ENCODE measurements at regions not wholly inside any gene's neighbourhood (a gene's known extent, or its start where the extent isn't known, plus 50 kb on each side); places are given as distances from the start of the nearest gene placed in this dataset.
"Not testable (repeated sequence)": the region's sequence is repeated elsewhere in the genome, so short reads cannot be mapped to it uniquely, and the experiment has no call there.

DNA sequence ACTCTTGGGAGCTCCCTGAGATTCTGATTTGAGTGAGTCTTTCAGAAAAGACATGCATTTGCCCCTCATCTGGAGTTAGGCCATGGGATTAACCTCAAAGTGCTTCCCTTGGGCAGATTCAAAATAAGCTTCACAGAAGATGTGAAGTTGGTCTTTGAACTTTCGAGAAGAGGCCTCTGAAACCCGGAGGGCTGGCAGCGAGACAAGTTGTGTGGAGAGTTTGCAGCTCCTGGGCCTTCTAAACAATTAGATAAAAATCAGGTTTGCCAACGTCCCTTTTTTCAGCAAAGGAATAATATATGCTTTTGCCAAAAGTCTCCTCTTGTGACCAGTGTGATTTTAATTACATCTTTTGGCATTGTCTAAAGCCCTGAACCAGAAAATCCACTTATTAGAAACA is 489.7 kb downstream of the SOX11 start:
- no peak overlapping the region for H3K4me3 Mint-ChIP-seq
- POLR2A ChIA-PET = no interaction called here
- intact Hi-C loops (cut with micrococcal nuclease) = no loop called here
- no peaks in the 10 kb centered on the region for H3K4me1 Mint-ChIP-seq
- H3K9me3 Mint-ChIP-seq = no peaks in the 10 kb centered on the region
- DNase-seq (no peak), ATAC-seq (ENCODE audit: low read depth) (no peak)
- CTCF ChIA-PET = no interaction called here
- TF ChIP-seq, protein P1, sequence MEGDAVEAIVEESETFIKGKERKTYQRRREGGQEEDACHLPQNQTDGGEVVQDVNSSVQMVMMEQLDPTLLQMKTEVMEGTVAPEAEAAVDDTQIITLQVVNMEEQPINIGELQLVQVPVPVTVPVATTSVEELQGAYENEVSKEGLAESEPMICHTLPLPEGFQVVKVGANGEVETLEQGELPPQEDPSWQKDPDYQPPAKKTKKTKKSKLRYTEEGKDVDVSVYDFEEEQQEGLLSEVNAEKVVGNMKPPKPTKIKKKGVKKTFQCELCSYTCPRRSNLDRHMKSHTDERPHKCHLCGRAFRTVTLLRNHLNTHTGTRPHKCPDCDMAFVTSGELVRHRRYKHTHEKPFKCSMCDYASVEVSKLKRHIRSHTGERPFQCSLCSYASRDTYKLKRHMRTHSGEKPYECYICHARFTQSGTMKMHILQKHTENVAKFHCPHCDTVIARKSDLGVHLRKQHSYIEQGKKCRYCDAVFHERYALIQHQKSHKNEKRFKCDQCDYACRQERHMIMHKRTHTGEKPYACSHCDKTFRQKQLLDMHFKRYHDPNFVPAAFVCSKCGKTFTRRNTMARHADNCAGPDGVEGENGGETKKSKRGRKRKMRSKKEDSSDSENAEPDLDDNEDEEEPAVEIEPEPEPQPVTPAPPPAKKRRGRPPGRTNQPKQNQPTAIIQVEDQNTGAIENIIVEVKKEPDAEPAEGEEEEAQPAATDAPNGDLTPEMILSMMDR (IDR thresholded peaks at IDR 0.05) = no peak
- H3K36me3 Mint-ChIP-seq (ENCODE audit: low read depth) = no peaks in the 10 kb centered on the region
- H3K27ac Mint-ChIP-seq = no peak overlapping the region
- no peaks in the 10 kb centered on the region for H3K27me3 Mint-ChIP-seq

DNA sequence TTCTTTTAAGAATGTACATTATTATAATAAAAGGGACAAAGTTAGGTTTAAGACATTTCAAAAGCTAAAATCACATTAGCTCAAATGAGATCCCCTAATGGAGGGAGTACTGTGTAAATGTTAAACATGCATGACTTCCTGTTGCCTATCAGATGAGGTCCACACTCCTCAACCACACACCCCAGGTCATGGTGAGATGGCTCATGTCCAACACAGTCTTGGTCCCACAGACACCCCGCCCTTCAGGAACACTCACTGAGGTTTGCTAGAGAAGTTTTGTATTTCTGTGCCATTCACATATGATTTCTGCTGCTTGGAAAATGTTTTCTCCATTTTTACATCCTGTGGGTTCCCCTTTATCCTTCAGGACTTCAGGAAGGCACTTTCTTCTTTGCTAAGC is 491.0 kb downstream of the SOX11 start:
- intact Hi-C loops (cut with micrococcal nuclease) = no loop called here
- ChIA-PET POLR2A (no interaction called here), CTCF (no interaction called here)
- DNase-seq (no peak), ATAC-seq (ENCODE audit: low read depth) (no peak)
- Mint-ChIP-seq H3K27me3 (no peaks in the 10 kb centered on the region), H3K36me3 (ENCODE audit: low read depth) (no peaks in the 10 kb centered on the region), H3K9me3 (no peaks in the 10 kb centered on the region), H3K4me3 (no peak overlapping the region), H3K4me1 (no peaks in the 10 kb centered on the region), H3K27ac (no peak overlapping the region)
- TF ChIP-seq, protein P1 (IDR thresholded peaks at IDR 0.05) = no peak

DNA sequence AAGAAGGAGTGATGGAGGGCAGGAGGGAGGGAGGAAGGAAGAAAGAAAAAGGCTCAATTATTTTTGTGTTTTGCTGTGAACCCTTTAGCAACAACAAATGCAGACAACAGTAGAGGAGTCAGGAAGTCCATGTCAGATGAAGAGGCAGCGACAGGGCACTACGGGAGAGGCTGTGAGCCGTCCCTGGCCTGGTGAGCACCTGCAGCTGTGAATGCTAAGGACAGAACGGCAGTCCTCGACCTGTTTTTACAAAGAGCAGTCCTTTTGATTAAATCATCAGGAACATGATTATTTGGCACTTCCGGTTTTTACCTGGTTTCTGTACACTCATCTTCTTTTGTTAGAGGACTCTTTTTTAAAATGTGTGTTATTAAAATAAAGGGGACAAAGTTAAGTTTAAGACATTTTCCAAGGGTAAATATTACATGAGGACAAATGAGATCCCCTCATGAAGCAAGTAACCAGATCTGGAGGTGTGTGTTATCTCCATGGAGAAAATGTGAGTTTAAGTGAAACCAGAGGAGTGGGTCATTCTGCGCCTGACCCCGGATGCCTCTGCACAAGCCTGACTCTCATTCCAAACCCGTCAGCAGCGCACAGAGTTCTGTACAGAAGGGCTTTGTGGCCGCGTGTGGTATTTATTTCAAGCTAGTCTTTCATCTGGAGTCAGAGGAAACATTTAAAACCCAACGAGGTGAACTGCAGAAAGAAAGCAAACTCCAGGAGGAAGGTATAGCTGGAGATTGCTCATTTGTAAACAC is 492.5 kb downstream of the SOX11 start:
- no peak overlapping the region for H3K4me3 Mint-ChIP-seq
- H3K36me3 Mint-ChIP-seq (ENCODE audit: low read depth) = no peaks in the 10 kb centered on the region
- ChIA-PET CTCF (no interaction called here), POLR2A (no interaction called here)
- H3K27ac Mint-ChIP-seq = no peak overlapping the region
- H3K4me1 Mint-ChIP-seq = no peaks in the 10 kb centered on the region
- H3K27me3 Mint-ChIP-seq = no peaks in the 10 kb centered on the region
- no peak for DNase-seq
- TF ChIP-seq, protein P1 (IDR thresholded peaks at IDR 0.05) = no peak
- no peaks in the 10 kb centered on the region for H3K9me3 Mint-ChIP-seq
- ATAC-seq (ENCODE audit: low read depth) = no peak
- intact Hi-C loops (cut with micrococcal nuclease) = no loop called here

DNA sequence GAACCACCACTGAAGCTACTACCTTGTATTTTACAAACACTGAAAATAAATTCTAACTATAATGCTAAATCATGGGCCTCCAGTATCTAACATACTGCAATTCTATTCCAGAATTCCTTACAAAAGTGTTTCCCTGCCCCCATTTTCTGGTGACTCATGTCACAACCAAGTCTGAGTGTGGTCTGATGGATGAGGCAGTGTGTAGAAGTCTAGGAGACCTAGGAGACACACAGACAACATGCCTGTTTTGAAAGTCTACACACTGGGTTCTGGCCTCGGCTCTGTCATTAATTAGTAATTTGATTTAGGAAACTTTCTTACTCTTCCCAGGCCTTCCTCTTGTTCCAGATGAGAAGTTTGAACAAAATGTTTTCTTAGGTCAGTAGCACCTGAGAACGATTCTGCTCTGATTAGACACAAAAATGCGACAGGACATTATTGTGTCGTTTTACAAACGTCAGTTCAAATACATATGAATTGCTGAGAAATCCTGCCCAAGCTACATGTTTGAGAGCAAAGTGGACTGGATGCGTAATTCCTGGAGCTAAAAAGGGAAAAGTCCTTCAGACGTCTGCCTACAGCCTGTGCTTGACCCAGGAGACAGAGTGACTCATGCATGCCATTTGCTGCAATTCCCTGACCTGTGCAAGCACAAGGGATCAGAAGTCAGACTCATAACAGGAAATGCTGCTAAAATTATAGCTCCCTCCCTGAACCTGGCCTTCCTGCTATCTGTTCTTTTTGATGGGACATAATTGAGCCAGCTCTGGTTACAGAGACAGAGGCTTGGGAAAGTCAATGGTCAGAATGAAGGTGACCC is 494.4 kb downstream of the SOX11 start:
- intact Hi-C loops (cut with micrococcal nuclease) = no loop called here
- TF ChIP-seq, protein P1 (IDR thresholded peaks at IDR 0.05) = no peak
- Mint-ChIP-seq H3K27me3 (no peaks in the 10 kb centered on the region), H3K4me1 (no peaks in the 10 kb centered on the region), H3K9me3 (no peaks in the 10 kb centered on the region), H3K4me3 (no peak overlapping the region), H3K36me3 (ENCODE audit: low read depth) (no peaks in the 10 kb centered on the region), H3K27ac (no peak overlapping the region)
- ChIA-PET POLR2A (no interaction called here), CTCF (no interaction called here)
- ATAC-seq (ENCODE audit: low read depth) (no peak), DNase-seq (no peak)

DNA sequence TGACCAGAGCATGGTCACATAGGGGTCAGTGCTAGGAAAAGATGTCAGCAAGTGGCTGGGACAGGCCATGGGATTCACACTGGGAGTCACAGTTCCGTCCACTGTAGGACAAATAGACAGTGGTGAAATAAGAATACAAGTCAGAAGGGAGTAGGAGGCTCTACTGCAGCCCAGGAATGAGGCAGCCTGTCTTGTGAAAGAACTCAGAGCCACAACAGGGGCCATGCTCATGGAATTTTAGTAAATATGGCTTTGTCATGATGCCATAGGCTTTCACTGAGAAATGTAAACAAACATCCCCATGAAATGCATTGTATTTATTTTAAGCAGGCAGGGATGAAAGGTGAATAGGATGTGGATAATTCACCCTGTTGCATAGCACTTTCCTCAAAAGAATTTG is 504.3 kb downstream of the SOX11 start:
- DNase-seq = no peak

DNA sequence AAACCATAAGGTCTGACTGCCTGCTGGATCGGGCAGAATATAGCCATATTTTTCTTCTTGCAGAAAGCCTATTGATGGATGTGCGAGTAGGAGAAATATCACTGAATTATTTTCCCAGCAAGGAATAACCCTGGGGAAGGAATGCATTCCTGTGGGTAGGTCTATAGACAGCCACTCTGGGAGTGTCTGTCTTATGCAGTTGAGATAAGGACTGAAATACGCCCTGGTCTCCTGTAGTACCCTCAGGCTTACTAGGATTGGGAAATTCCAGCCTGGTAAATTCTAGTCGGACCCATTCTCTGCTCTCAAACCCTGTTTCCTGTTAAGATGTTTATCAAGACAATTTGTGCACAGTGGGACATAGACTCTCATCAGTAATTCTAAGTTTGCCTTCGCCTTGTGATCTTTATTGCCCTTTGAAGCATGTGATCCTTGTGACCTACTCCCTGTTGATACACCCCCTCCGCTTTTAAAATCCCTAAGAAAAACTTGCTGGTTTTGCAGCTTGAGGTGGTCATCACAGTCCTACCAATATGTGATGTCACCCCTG is 506.3 kb downstream of the SOX11 start:
- CTCF ChIA-PET; DNase-seq; H3K4me3 Mint-ChIP-seq; intact Hi-C loops (cut with micrococcal nuclease); H3K9me3 Mint-ChIP-seq; POLR2A ChIA-PET; H3K27me3 Mint-ChIP-seq; ATAC-seq (ENCODE audit: low read depth); H3K4me1 Mint-ChIP-seq; H3K36me3 Mint-ChIP-seq (ENCODE audit: low read depth); H3K27ac Mint-ChIP-seq: not testable (repeated sequence)

More for the DNA sequence above, 504.3 kb downstream of the SOX11 start:
- Mint-ChIP-seq H3K4me1 (no peaks in the 10 kb centered on the region), H3K4me3 (no peak overlapping the region), H3K27ac (no peak overlapping the region), H3K36me3 (ENCODE audit: low read depth) (no peaks in the 10 kb centered on the region), H3K27me3 (no peaks in the 10 kb centered on the region), H3K9me3 (peaks cover 7% of the 10 kb centered on the region)
- ChIA-PET CTCF (no interaction called here), POLR2A (no interaction called here)
- no peak for ATAC-seq (ENCODE audit: low read depth)
- intact Hi-C loops (cut with micrococcal nuclease) = no loop called here
- TF ChIP-seq, protein P1 (IDR thresholded peaks at IDR 0.05) = no peak

Data from activated B cell treated with CpG ODN at 0.5 μM for 24 hours (primary cell).